HL-60 (cell line): ENCODE measurements at regions not wholly inside any gene's neighbourhood (a gene's known extent, or its start where the extent isn't known, plus 50 kb on each side); places are given as distances from the start of the nearest gene placed in this dataset.

ENCODE experiments used
- DNase-seq, 2 experiments: peaks; one replicate each; pipeline ENCODE4 v3.0.0-alpha.2; 2010 to 2020; ENCODE audit warnings: low read depth in 1 of 2, low spot score in 1 of 2
- H3K27ac ChIP-seq: fragments of 250-450 bp; sonication (Bioruptor Pico); replicated peaks from 2 replicates; pipeline ENCODE4 v1.5.1; 2020; ENCODE audit warnings: mild to moderate bottlenecking, moderate library complexity
- H3K27me3 ChIP-seq: fragments of 250-450 bp; sonication (Bioruptor Pico); 2 replicates; pipeline ENCODE4 v1.5.1; 2021; ENCODE audit warnings: mild to moderate bottlenecking, moderate library complexity; ENCODE audit not compliant: insufficient read depth, poor library complexity, severe bottlenecking
- H3K4me3 ChIP-seq: replicated peaks from 2 replicates; pipeline ENCODE4 v1.5.1; 2011; ENCODE audit warnings: mild to moderate bottlenecking, control low read depth, low read length; ENCODE audit not compliant: insufficient read depth
- GABPA ChIP-seq: IDR thresholded peaks from 2 replicates; pipeline ENCODE4 v1.6.1; 2012; ENCODE audit warnings: low read depth
- POLR2AphosphoS5 ChIP-seq: IDR thresholded peaks from 2 replicates; pipeline ENCODE4 v1.6.1; 2012; ENCODE audit warnings: low read depth
- SPI1 ChIP-seq: IDR thresholded peaks from 2 replicates; pipeline ENCODE4 v1.6.1; 2012; ENCODE audit warnings: low read depth, mild to moderate bottlenecking, borderline replicate concordance
- TF ChIP-seq, protein P1 (sequence below): IDR thresholded peaks from one replicate; pipeline ENCODE4 v1.5.1; 2011; ENCODE audit warnings: low read length, control low read depth, inconsistent platforms; ENCODE audit not compliant: insufficient read depth
- TF ChIP-seq, protein P2 (sequence below): IDR thresholded peaks from 2 replicates; pipeline ENCODE4 v1.6.1; 2012; ENCODE audit warnings: low read depth; ENCODE audit not compliant: insufficient replicate concordance

DNA sequence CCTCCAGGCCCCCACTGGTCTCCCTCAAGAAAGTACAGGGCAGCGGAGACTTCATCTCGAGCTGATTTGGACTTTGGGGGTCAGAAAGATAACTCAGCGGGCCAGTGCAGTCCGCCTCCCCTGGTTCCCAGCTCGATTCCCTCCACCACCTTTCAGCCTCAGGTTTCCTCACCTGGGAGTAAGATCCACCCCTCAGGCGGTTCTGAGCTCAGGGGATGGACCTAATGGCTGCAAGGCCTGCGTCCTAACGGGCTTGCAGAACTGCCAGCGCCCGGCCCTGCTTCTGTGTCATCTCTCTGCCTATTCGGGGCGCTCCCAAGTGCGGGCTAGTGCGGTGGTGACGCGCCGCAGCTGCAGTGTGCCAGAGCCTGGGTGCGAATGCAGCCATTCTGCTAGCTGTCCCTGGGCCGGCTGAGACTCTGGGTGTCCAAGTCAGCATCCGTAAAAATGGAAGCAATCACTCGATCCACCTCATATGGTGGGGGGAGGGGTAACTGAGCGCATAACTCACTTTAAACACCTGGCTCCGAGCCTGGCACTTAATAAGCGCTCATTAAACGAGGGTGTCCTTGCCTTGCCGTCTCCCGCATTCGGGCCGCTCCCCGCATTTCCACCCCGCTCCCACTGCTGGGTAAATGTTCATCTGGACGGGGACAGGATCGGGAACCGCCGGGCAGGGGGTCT, 129.6 kb upstream of the LHX1 start:
- Histone ChIP-seq H3K27ac (no peak overlapping the region), H3K27me3 (peaks cover 27% of the 10 kb centered on the region), H3K4me3 (no peak overlapping the region)
- no peak for DNase-seq
- TF ChIP-seq, protein P1, sequence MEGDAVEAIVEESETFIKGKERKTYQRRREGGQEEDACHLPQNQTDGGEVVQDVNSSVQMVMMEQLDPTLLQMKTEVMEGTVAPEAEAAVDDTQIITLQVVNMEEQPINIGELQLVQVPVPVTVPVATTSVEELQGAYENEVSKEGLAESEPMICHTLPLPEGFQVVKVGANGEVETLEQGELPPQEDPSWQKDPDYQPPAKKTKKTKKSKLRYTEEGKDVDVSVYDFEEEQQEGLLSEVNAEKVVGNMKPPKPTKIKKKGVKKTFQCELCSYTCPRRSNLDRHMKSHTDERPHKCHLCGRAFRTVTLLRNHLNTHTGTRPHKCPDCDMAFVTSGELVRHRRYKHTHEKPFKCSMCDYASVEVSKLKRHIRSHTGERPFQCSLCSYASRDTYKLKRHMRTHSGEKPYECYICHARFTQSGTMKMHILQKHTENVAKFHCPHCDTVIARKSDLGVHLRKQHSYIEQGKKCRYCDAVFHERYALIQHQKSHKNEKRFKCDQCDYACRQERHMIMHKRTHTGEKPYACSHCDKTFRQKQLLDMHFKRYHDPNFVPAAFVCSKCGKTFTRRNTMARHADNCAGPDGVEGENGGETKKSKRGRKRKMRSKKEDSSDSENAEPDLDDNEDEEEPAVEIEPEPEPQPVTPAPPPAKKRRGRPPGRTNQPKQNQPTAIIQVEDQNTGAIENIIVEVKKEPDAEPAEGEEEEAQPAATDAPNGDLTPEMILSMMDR = no peak
- TF ChIP-seq, protein P2, sequence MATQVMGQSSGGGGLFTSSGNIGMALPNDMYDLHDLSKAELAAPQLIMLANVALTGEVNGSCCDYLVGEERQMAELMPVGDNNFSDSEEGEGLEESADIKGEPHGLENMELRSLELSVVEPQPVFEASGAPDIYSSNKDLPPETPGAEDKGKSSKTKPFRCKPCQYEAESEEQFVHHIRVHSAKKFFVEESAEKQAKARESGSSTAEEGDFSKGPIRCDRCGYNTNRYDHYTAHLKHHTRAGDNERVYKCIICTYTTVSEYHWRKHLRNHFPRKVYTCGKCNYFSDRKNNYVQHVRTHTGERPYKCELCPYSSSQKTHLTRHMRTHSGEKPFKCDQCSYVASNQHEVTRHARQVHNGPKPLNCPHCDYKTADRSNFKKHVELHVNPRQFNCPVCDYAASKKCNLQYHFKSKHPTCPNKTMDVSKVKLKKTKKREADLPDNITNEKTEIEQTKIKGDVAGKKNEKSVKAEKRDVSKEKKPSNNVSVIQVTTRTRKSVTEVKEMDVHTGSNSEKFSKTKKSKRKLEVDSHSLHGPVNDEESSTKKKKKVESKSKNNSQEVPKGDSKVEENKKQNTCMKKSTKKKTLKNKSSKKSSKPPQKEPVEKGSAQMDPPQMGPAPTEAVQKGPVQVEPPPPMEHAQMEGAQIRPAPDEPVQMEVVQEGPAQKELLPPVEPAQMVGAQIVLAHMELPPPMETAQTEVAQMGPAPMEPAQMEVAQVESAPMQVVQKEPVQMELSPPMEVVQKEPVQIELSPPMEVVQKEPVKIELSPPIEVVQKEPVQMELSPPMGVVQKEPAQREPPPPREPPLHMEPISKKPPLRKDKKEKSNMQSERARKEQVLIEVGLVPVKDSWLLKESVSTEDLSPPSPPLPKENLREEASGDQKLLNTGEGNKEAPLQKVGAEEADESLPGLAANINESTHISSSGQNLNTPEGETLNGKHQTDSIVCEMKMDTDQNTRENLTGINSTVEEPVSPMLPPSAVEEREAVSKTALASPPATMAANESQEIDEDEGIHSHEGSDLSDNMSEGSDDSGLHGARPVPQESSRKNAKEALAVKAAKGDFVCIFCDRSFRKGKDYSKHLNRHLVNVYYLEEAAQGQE = no peak

DNA sequence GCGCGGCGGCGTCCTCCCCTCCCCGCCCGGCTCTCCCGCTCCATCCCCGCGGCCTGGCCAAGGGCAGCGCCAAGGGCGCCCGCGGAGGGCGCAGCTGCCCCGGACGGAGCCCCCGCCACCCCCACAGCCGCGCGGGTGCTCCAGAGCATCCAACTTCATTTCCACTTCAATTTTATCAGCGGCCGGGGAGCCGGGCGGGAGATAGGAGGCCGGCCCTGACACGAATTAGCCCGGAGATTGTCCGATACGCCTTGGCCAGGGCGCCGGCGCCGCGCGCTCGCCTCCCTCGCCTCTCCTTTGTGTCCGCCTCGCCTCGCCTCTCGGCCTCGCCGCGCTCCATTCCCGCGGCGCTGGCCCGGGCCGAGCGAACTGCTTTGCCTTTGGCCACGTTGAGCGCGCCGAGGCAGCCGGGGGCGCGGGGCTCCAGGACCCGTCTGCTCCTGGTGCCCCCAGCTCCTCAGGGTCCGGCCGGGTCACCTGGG, 129.1 kb upstream of the LHX1 start:
- TF ChIP-seq SPI1 = no peak
- TF ChIP-seq POLR2AphosphoS5 = no peak
- TF ChIP-seq GABPA = no peak
- TF ChIP-seq, protein P2 = no peak

DNA sequence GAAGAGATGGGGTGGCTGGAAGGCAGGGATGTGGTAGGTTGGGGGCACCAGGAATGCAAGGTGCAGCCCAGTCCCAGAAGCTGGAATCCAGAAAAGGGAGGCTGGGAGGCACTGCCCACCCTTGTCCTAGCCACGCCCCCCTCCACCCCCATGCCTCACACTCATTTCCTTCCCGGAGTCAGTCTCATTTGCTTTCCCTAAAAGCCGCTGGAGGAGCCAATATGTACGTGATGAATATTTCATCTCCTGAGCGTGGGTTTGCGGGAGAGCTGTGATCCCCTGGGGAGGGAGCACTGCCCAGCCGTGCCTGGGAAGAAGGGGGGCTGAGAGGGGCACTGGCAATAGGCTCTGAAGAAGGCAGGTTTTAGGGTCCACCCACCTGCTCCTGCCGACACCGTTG, 124.5 kb upstream of the LHX1 start:
- H3K27ac ChIP-seq = no peak overlapping the region
- no peak overlapping the region for H3K4me3 ChIP-seq
- H3K27me3 ChIP-seq = peaks cover 15% of the 10 kb centered on the region
- TF ChIP-seq, protein P1 = no peak
- TF ChIP-seq POLR2AphosphoS5 (no peak), SPI1 (no peak), GABPA (no peak)
- TF ChIP-seq, protein P2 = no peak
- DNase-seq = no peak

More for the DNA sequence above, 129.1 kb upstream of the LHX1 start:
- peaks cover 29% of the 10 kb centered on the region for H3K27me3 ChIP-seq
- DNase-seq = no peak
- no peak overlapping the region for H3K27ac ChIP-seq
- no peak overlapping the region for H3K4me3 ChIP-seq
